HEK293T (cell line): ENCODE measurements at regions not wholly inside any gene's neighbourhood (a gene's known extent, or its start where the extent isn't known, plus 50 kb on each side); places are given as distances from the start of the nearest gene placed in this dataset.

Experiments used
- CTBP1 ChIP-seq: fragments of 450-650 bp; IDR thresholded peaks from 2 replicates; pipeline ENCODE4 v1.6.1; 2016; ENCODE audit warnings: borderline replicate concordance
- FOXM1 ChIP-seq: fragments of 450-650 bp; IDR thresholded peaks from 2 replicates; pipeline ENCODE4 v1.6.1; 2017; ENCODE audit warnings: mild to moderate bottlenecking, borderline replicate concordance
- NFRKB ChIP-seq: fragments of 450-650 bp; IDR thresholded peaks from 2 replicates; pipeline ENCODE4 v1.6.1; 2016; ENCODE audit warnings: mild to moderate bottlenecking, moderate library complexity
- PKNOX1 ChIP-seq: fragments of 450-650 bp; IDR thresholded peaks from 2 replicates; pipeline ENCODE4 v1.6.1; 2016
- SP1 ChIP-seq: fragments of 450-650 bp; IDR thresholded peaks from 2 replicates; pipeline ENCODE4 v1.6.1; 2017
- SUZ12 ChIP-seq: fragments of 450-650 bp; IDR thresholded peaks from 2 replicates; pipeline ENCODE4 v1.6.1; 2016; ENCODE audit warnings: mild to moderate bottlenecking
- ZNF384 ChIP-seq: fragments of 450-650 bp; IDR thresholded peaks from 2 replicates; pipeline ENCODE4 v1.6.1; 2016

- no peak for TF ChIP-seq PKNOX1
- no peak for TF ChIP-seq CTBP1
- no peak for TF ChIP-seq FOXM1
- TF ChIP-seq SP1 = no peak
- TF ChIP-seq SUZ12 = no peak
- TF ChIP-seq ZNF384 = no peak
- no peak for TF ChIP-seq NFRKB
Observed at GRCh38 chr9:120065151-120065550, 514.8 kb downstream of the CDK5RAP2 start.
